H9 (cell line): ENCODE measurements at regions not wholly inside any gene's neighbourhood (a gene's known extent, or its start where the extent isn't known, plus 50 kb on each side); places are given as distances from the start of the nearest gene placed in this dataset.

Experiments
- DNase-seq: peaks from one replicate; pipeline ENCODE4 v3.0.0-alpha.2; 2017
- H2AFZ ChIP-seq: one replicate; pipeline ENCODE4 v1.6.1; 2013; ENCODE audit warnings: mild to moderate bottlenecking, low read length, control low read depth, moderate library complexity
- H2AK5ac ChIP-seq: 2 replicates; pipeline ENCODE4 v1.6.1; 2013; ENCODE audit warnings: low read length, control low read depth, mixed read lengths; ENCODE audit not compliant: insufficient read length
- H2BK120ac ChIP-seq: one replicate; pipeline ENCODE4 v1.6.1; 2013; ENCODE audit warnings: low read depth, mild to moderate bottlenecking, low read length, control low read depth, inconsistent platforms; ENCODE audit not compliant: poor library complexity, severe bottlenecking
- H2BK12ac ChIP-seq: 2 replicates; pipeline ENCODE4 v1.6.1; 2013; ENCODE audit warnings: low read length, control low read depth, mixed read lengths, low read depth; ENCODE audit not compliant: insufficient read length
- H2BK15ac ChIP-seq: 2 replicates; pipeline ENCODE4 v1.6.1; 2013; ENCODE audit warnings: low read depth, low read length, control low read depth
- H2BK20ac ChIP-seq: one replicate; pipeline ENCODE4 v1.6.1; 2013; ENCODE audit warnings: low read depth, mild to moderate bottlenecking, low read length, control low read depth, inconsistent platforms; ENCODE audit not compliant: poor library complexity, severe bottlenecking
- H2BK5ac ChIP-seq: 2 replicates; pipeline ENCODE4 v1.6.1; 2013; ENCODE audit warnings: low read length, control low read depth, mixed read lengths; ENCODE audit not compliant: insufficient read length
- H3K14ac ChIP-seq: 2 replicates; pipeline ENCODE4 v1.6.1; 2013; ENCODE audit warnings: low read length, control low read depth; ENCODE audit not compliant: insufficient read depth
- H3K18ac ChIP-seq: 2 replicates; pipeline ENCODE4 v1.6.1; 2013; ENCODE audit warnings: low read depth, mild to moderate bottlenecking, mixed read lengths, low read length, control low read depth; ENCODE audit not compliant: insufficient read length
- H3K23ac ChIP-seq: 2 replicates; pipeline ENCODE4 v1.6.1; 2013; ENCODE audit warnings: low read length, control low read depth, mixed read lengths, low read depth; ENCODE audit not compliant: insufficient read length
- H3K23me2 ChIP-seq: 2 replicates; pipeline ENCODE4 v1.6.1; 2013; ENCODE audit warnings: low read depth, mild to moderate bottlenecking, mixed read lengths, low read length, control low read depth; ENCODE audit not compliant: insufficient read length, poor library complexity, severe bottlenecking
- H3K27ac ChIP-seq: 2 replicates; pipeline ENCODE4 v1.5.1; 2013; ENCODE audit warnings: low read length, control low read depth, mixed read lengths, low read depth; ENCODE audit not compliant: insufficient read length
- H3K27me3 ChIP-seq: 2 replicates; pipeline ENCODE4 v1.6.1; 2013; ENCODE audit warnings: low read length, control low read depth, inconsistent platforms; ENCODE audit not compliant: insufficient read depth
- H3K4ac ChIP-seq: 2 replicates; pipeline ENCODE4 v1.6.1; 2013; ENCODE audit warnings: low read depth, mild to moderate bottlenecking, control low read depth, inconsistent platforms, low read length, moderate library complexity
- H3K4me1 ChIP-seq: 2 replicates; pipeline ENCODE4 v1.6.1; 2013; ENCODE audit warnings: low read length, control low read depth, inconsistent platforms; ENCODE audit not compliant: insufficient read depth
- H3K4me2 ChIP-seq: 2 replicates; pipeline ENCODE4 v1.6.1; 2013; ENCODE audit warnings: low read length, control low read depth, mixed read lengths; ENCODE audit not compliant: insufficient read length, insufficient read depth
- H3K56ac ChIP-seq: 2 replicates; pipeline ENCODE4 v1.6.1; 2013; ENCODE audit warnings: low read depth, mild to moderate bottlenecking, mixed read lengths, low read length, control low read depth; ENCODE audit not compliant: insufficient read length
- H3K79me1 ChIP-seq: 2 replicates; pipeline ENCODE4 v1.6.1; 2013; ENCODE audit warnings: low read depth, mild to moderate bottlenecking, moderate library complexity, low read length, control low read depth, inconsistent platforms; ENCODE audit not compliant: insufficient read depth, poor library complexity, severe bottlenecking
- H3K79me2 ChIP-seq: 2 replicates; pipeline ENCODE4 v1.6.1; 2013; ENCODE audit warnings: low read length, control low read depth, inconsistent platforms; ENCODE audit not compliant: insufficient read depth
- H3K9ac ChIP-seq: 2 replicates; pipeline ENCODE4 v1.6.1; 2013; ENCODE audit warnings: low read length, control low read depth, mixed read lengths; ENCODE audit not compliant: insufficient read length; ENCODE audit errors: extremely low read depth
- H3K9me3 ChIP-seq: one replicate; pipeline ENCODE4 v1.6.1; 2013; ENCODE audit warnings: low read depth, low read length, inconsistent platforms; ENCODE audit not compliant: control insufficient read depth
- H3T11ph ChIP-seq: one replicate; pipeline ENCODE4 v1.6.1; 2013; ENCODE audit warnings: mild to moderate bottlenecking, low read length, control low read depth, inconsistent platforms
- H4K20me1 ChIP-seq: one replicate; pipeline ENCODE4 v1.6.1; 2013; ENCODE audit not compliant: control insufficient read depth, insufficient read length, insufficient read depth
- H4K5ac ChIP-seq: 2 replicates; pipeline ENCODE4 v1.6.1; 2013; ENCODE audit warnings: low read depth, mild to moderate bottlenecking, mixed read lengths, low read length, control low read depth; ENCODE audit not compliant: insufficient read length
- H4K8ac ChIP-seq: replicated peaks from 2 replicates; pipeline ENCODE4 v1.6.1; 2013; ENCODE audit warnings: low read length, control low read depth, mixed read lengths, low read depth; ENCODE audit not compliant: insufficient read length
- H4K91ac ChIP-seq: 2 replicates; pipeline ENCODE4 v1.6.1; 2013; ENCODE audit warnings: low read depth, mild to moderate bottlenecking, moderate library complexity, mixed read lengths, low read length, control low read depth; ENCODE audit not compliant: insufficient read length
- H3K27ac Mint-ChIP-seq, 3 experiments: 2 replicates in 2 of 3; 3 replicates in 1 of 3; pipeline ENCODE4 v1.8.0; 2020 to 2021; ENCODE audit warnings: mixed read lengths in 3 of 3, mild to moderate bottlenecking in 1 of 3, moderate library complexity in 1 of 3
- H3K27me3 Mint-ChIP-seq: 2 replicates; pipeline ENCODE4 v1.8.0; 2021; ENCODE audit warnings: low read depth, mild to moderate bottlenecking, moderate library complexity, mixed read lengths
- H3K36me3 Mint-ChIP-seq, 3 experiments: 2 replicates in 2 of 3; 3 replicates in 1 of 3; pipeline ENCODE4 v1.8.0; 2020 to 2021; ENCODE audit warnings: low read depth in 3 of 3, mixed read lengths in 3 of 3; ENCODE audit not compliant: insufficient read depth in 1 of 3
- H3K4me1 Mint-ChIP-seq, 2 experiments: 2 replicates each; pipeline ENCODE4 v1.8.0; 2020; ENCODE audit warnings: mixed read lengths in 2 of 2
- H3K4me3 Mint-ChIP-seq, 2 experiments: 2 replicates in 1 of 2; 3 replicates in 1 of 2; pipeline ENCODE4 v1.8.0; 2020 to 2021; ENCODE audit warnings: mild to moderate bottlenecking in 2 of 2, mixed read lengths in 2 of 2, moderate library complexity in 1 of 2
- H3K9me3 Mint-ChIP-seq, 2 experiments: 2 replicates in 1 of 2; 3 replicates in 1 of 2; pipeline ENCODE4 v1.8.0; 2020; ENCODE audit warnings: mild to moderate bottlenecking in 2 of 2, mixed read lengths in 2 of 2, moderate library complexity in 1 of 2
- CTCF ChIP-seq: fragments of 200-600 bp; sonication (generic); conservative IDR thresholded peaks from 3 replicates; pipeline ENCODE4 v1.8.0; 2021; ENCODE audit warnings: antibody characterized with exemption, mild to moderate bottlenecking
- WGBS: extraction: QIAGEN DNeasy Blood & Tissue Kit; methylation state at CpG from one replicate; pipeline ENCODE4 v1.1.7; 2013; ENCODE audit warnings: missing lambda C conversion rate, low lambda C conversion rate, mixed read lengths; ENCODE audit not compliant: insufficient read length; ENCODE audit errors: extremely low coverage; 5-methylcytosine and 5-hydroxymethylcytosine counted together

GRCh38 chr11:19506816-19507486 is 205.7 kb upstream of the NAV2 start:
- Histone ChIP-seq H3K9ac (no peak overlapping the region), H2AK5ac (no peak overlapping the region), H3K4ac (no peak overlapping the region), H3K14ac (no peak overlapping the region), H3K56ac (no peak overlapping the region), H4K91ac (no peak overlapping the region), H3K27ac (no peak overlapping the region), H2BK12ac (no peak overlapping the region), H3K4me2 (no peak overlapping the region), H3K23me2 (no peaks in the 10 kb centered on the region), H3K27me3 (no peaks in the 10 kb centered on the region), H3K9me3 (no peaks in the 10 kb centered on the region), H3K4me1 (no peaks in the 10 kb centered on the region), H3K79me1 (no peaks in the 10 kb centered on the region), H3K18ac (no peak overlapping the region), H2AFZ (no peak overlapping the region), H3K23ac (no peak overlapping the region), H2BK5ac (no peak overlapping the region), H4K8ac (no peak overlapping the region), H4K20me1 (no peaks in the 10 kb centered on the region), H2BK20ac (no peak overlapping the region), H3T11ph (no peak overlapping the region), H3K79me2 (no peaks in the 10 kb centered on the region), H2BK15ac (no peak overlapping the region), H4K5ac (no peak overlapping the region), H2BK120ac (no peak overlapping the region)
- no peak for DNase-seq
- no peak overlapping the region for H3K27ac Mint-ChIP-seq
- no peak overlapping the region for H3K4me3 Mint-ChIP-seq
- WGBS, result no CpG with 5 or more reads among the region's 2 CpGs
- peaks cover 29% of the 10 kb centered on the region for H3K27me3 Mint-ChIP-seq
- TF ChIP-seq CTCF, result no peak
- no peaks in the 10 kb centered on the region for H3K36me3 Mint-ChIP-seq
- H3K4me1 Mint-ChIP-seq, result peaks cover 0 to 9% of the 10 kb centered on the region in 2 experiments; a peak in 1 of 4 replicates
- H3K9me3 Mint-ChIP-seq, result no peaks in the 10 kb centered on the region
